ENCODE measurements at regions not wholly inside any gene's neighbourhood (a gene's known extent, or its start where the extent isn't known, plus 50 kb on each side); places are given as distances from the start of the nearest gene placed in this dataset.

- DNase-seq = peak; percentile 20
Observed at GRCh38 chr4:130563185-130563888, 1467.4 kb downstream of the C4orf33 start.

- DNase-seq = no peak
Observed at GRCh38 chr4:130563889-130564418, 1468.0 kb downstream of the C4orf33 start.

GRCh38 chr4:130568746-130569145 is 1472.8 kb downstream of the C4orf33 start:
- no peak for DNase-seq

- peak; percentile 46 for DNase-seq
Observed at GRCh38 chr4:130573742-130574141, 1477.8 kb downstream of the C4orf33 start.

GRCh38 chr4:130574215-130574614 is 1478.3 kb downstream of the C4orf33 start:
- DNase-seq = no peak

GRCh38 chr4:130576218-130576617 is 1480.3 kb downstream of the C4orf33 start:
- no peak for DNase-seq

- DNase-seq = no peak
Observed at GRCh38 chr4:130591091-130591490, 1495.1 kb downstream of the C4orf33 start.

- no peak for DNase-seq
Observed at GRCh38 chr4:130600706-130601105, 1504.8 kb downstream of the C4orf33 start.

GRCh38 chr4:130603043-130603442 is 1507.1 kb downstream of the C4orf33 start:
- DNase-seq = no peak

GRCh38 chr4:130608121-130608520 is 1512.2 kb downstream of the C4orf33 start:
- peak; percentile 10 for DNase-seq

GRCh38 chr4:130628531-130628930 is 1532.6 kb downstream of the C4orf33 start:
- no peak for DNase-seq

- no peak for DNase-seq
Observed at GRCh38 chr4:130632731-130633604, 1537.0 kb downstream of the C4orf33 start.

- DNase-seq = no peak
Observed at GRCh38 chr4:130636486-130636885, 1540.5 kb downstream of the C4orf33 start.

GRCh38 chr4:130640592-130640991 is 1544.6 kb downstream of the C4orf33 start:
- no peak for DNase-seq

- DNase-seq = no peak
Observed at GRCh38 chr4:130646886-130647285, 1550.9 kb downstream of the C4orf33 start.

GRCh38 chr4:130648570-130648969 is 1552.6 kb downstream of the C4orf33 start:
- DNase-seq = no peak

GRCh38 chr4:130653842-130654241 is 1557.9 kb downstream of the C4orf33 start:
- DNase-seq = no peak

- no peak for DNase-seq
Observed at GRCh38 chr4:130659320-130659719, 1563.4 kb downstream of the C4orf33 start.

GRCh38 chr4:130668859-130669258 is 1572.9 kb downstream of the C4orf33 start:
- DNase-seq = no peak

GRCh38 chr4:130675266-130675665 is 1579.3 kb downstream of the C4orf33 start:
- DNase-seq = no peak

GRCh38 chr4:130689181-130689580 is 1593.2 kb downstream of the C4orf33 start:
- no peak for DNase-seq

- no peak for DNase-seq
Observed at GRCh38 chr4:130698251-130698650, 1602.3 kb downstream of the C4orf33 start.

GRCh38 chr4:130699004-130699403 is 1603.1 kb downstream of the C4orf33 start:
- no peak for DNase-seq

Measured in RPMI8226 (cell line).